Ishikawa (cell line): ENCODE measurements at regions not wholly inside any gene's neighbourhood (a gene's known extent, or its start where the extent isn't known, plus 50 kb on each side); places are given as distances from the start of the nearest gene placed in this dataset.

ENCODE experiments used
- CEBPB ChIP-seq: IDR thresholded peaks from 2 replicates; pipeline ENCODE4 v1.6.1; 2012
- CREB1 ChIP-seq: IDR thresholded peaks from 2 replicates; pipeline ENCODE4 v1.6.1; 2012; ENCODE audit warnings: low read depth
- EGR1 ChIP-seq: IDR thresholded peaks from 2 replicates; pipeline ENCODE4 v1.6.1; 2012
- EP300 ChIP-seq: IDR thresholded peaks from 2 replicates; pipeline ENCODE4 v1.6.1; 2012; ENCODE audit warnings: borderline replicate concordance
- FOXM1 ChIP-seq: IDR thresholded peaks from 2 replicates; pipeline ENCODE4 v1.6.1; 2012; ENCODE audit warnings: low read depth, borderline replicate concordance
- MAX ChIP-seq: IDR thresholded peaks from 2 replicates; pipeline ENCODE4 v1.6.1; 2012
- NFIC ChIP-seq: IDR thresholded peaks from 2 replicates; pipeline ENCODE4 v1.6.1; 2012
- RAD21 ChIP-seq: IDR thresholded peaks from 2 replicates; pipeline ENCODE4 v1.6.1; 2012; ENCODE audit warnings: low read depth
- REST ChIP-seq: IDR thresholded peaks from 2 replicates; pipeline ENCODE4 v1.6.1; 2012; ENCODE audit warnings: low read depth, mild to moderate bottlenecking
- TAF1 ChIP-seq: IDR thresholded peaks from 2 replicates; pipeline ENCODE4 v1.6.1; 2012; ENCODE audit warnings: low read depth, mild to moderate bottlenecking
- TCF12 ChIP-seq: IDR thresholded peaks from 2 replicates; pipeline ENCODE4 v1.6.1; 2012; ENCODE audit warnings: low read depth
- TEAD4 ChIP-seq: IDR thresholded peaks from 2 replicates; pipeline ENCODE4 v1.6.1; 2012
- USF1 ChIP-seq: IDR thresholded peaks from 2 replicates; pipeline ENCODE4 v1.6.1; 2012
- YY1 ChIP-seq: IDR thresholded peaks from 2 replicates; pipeline ENCODE4 v1.6.1; 2012; ENCODE audit warnings: low read depth
- ZBTB7A ChIP-seq: IDR thresholded peaks from 2 replicates; pipeline ENCODE4 v1.6.1; 2012; ENCODE audit warnings: low read depth

- no peak for TF ChIP-seq EGR1
- no peak for TF ChIP-seq TEAD4
- TF ChIP-seq CREB1, result no peak
- TF ChIP-seq TCF12, result no peak
- no peak for TF ChIP-seq REST
- TF ChIP-seq ZBTB7A, result no peak
These were observed 339.3 kb upstream of the SLC30A5 start for GRCh38 chr5:68754536-68754935.

- TF ChIP-seq YY1 (no peak), TCF12 (no peak), TAF1 (no peak), MAX (no peak), FOXM1 (no peak), RAD21 (no peak), CEBPB (no peak), USF1 (no peak)
These were observed 338.5 kb upstream of the SLC30A5 start for GRCh38 chr5:68755293-68755692.

GRCh38 chr5:68757006-68757405 lies 336.8 kb upstream of the SLC30A5 start:
- no peak for TF ChIP-seq EGR1
- no peak for TF ChIP-seq USF1
- no peak for TF ChIP-seq REST
- TF ChIP-seq NFIC, result no peak

- TF ChIP-seq TEAD4 (no peak), EGR1 (no peak), NFIC (no peak), MAX (no peak), TAF1 (no peak), YY1 (no peak), REST (no peak), RAD21 (no peak), TCF12 (no peak), EP300 (no peak), ZBTB7A (no peak), FOXM1 (no peak), CREB1 (no peak), USF1 (no peak), CEBPB (no peak)
These were observed 336.1 kb upstream of the SLC30A5 start for GRCh38 chr5:68757626-68758212.

GRCh38 chr5:68759593-68759992 lies 334.2 kb upstream of the SLC30A5 start:
- TF ChIP-seq CEBPB, result no peak
- TF ChIP-seq FOXM1, result no peak
- no peak for TF ChIP-seq CREB1
- no peak for TF ChIP-seq TEAD4
- no peak for TF ChIP-seq ZBTB7A
- TF ChIP-seq USF1, result no peak
- TF ChIP-seq NFIC, result no peak
- TF ChIP-seq EP300, result no peak
- no peak for TF ChIP-seq TCF12
- TF ChIP-seq REST, result no peak
- TF ChIP-seq YY1, result no peak
- TF ChIP-seq TAF1, result no peak
